ENCODE measurements at regions not wholly inside any gene's neighbourhood (a gene's known extent, or its start where the extent isn't known, plus 50 kb on each side); places are given as distances from the start of the nearest gene placed in this dataset.

DNA sequence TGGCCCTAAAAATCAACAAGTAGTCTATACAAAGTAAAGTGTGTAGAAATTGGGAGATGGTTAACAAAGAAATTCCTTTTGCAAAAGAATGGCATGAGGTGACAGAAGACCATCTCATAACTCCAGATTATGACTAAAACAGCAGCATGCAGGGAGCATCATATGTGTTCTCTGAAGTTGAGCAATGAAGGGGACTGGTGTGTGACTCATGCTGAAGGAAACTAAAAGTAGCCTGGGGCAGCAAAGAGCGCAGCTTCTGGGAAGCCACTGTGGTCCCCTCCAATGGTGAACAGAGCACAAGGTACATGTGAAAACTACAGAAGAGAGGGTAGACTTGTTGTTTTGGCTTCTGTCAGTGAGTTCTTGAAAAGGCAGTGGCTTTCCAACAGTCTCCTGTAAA, 133.4 kb downstream of the MACC1 start:
- Histone ChIP-seq H3K4me2 (ENCODE audit: extremely low read depth, insufficient read depth, low read length) (no peak overlapping the region), H3K36me3 (ENCODE audit: control insufficient read depth, insufficient read depth, low read length) (no peaks in the 10 kb centered on the region), H3K9ac (ENCODE audit: insufficient read depth, low read length) (no peak overlapping the region), H3K9me3 (ENCODE audit: control insufficient read depth, insufficient read depth, low read depth, low read length) (no peaks in the 10 kb centered on the region), H3K4me3 (replicated peaks in 1 of 4; ENCODE audit: control extremely low read depth in 1 of 4, insufficient read depth in 1 of 4, low read depth in 3 of 4, low read length in 4 of 4) (no peak overlapping the region), H4K20me1 (ENCODE audit: control insufficient read depth, extremely low read depth, insufficient read depth, low read length) (no peaks in the 10 kb centered on the region), H3K27ac (ENCODE audit: insufficient read depth, low read length) (no peak overlapping the region), H2AFZ (ENCODE audit: low read length) (no peak overlapping the region), H3K27me3 (ENCODE audit: control insufficient read depth, insufficient read depth, low read length) (no peaks in the 10 kb centered on the region), H3K79me2 (ENCODE audit: control insufficient read depth, insufficient read depth, low read length) (no peaks in the 10 kb centered on the region), H3K4me1 (ENCODE audit: control insufficient read depth, extremely low read depth, insufficient read depth, low read length) (no peaks in the 10 kb centered on the region)
- no peak for TF ChIP-seq EZH2 (IDR thresholded peaks at IDR 0.05; ENCODE audit: low read length, missing control alignments)
- TF ChIP-seq, protein P1, sequence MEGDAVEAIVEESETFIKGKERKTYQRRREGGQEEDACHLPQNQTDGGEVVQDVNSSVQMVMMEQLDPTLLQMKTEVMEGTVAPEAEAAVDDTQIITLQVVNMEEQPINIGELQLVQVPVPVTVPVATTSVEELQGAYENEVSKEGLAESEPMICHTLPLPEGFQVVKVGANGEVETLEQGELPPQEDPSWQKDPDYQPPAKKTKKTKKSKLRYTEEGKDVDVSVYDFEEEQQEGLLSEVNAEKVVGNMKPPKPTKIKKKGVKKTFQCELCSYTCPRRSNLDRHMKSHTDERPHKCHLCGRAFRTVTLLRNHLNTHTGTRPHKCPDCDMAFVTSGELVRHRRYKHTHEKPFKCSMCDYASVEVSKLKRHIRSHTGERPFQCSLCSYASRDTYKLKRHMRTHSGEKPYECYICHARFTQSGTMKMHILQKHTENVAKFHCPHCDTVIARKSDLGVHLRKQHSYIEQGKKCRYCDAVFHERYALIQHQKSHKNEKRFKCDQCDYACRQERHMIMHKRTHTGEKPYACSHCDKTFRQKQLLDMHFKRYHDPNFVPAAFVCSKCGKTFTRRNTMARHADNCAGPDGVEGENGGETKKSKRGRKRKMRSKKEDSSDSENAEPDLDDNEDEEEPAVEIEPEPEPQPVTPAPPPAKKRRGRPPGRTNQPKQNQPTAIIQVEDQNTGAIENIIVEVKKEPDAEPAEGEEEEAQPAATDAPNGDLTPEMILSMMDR (conservative IDR thresholded peaks at IDR 0.05 in 1 of 2, IDR thresholded peaks at IDR 0.05 in 1 of 2; ENCODE audit: low read depth in 1 of 2, low read length in 2 of 2), result no peak
- DNase-seq (ENCODE audit: low read depth in 2 of 2), result peak; percentile 40 to 50

DNA sequence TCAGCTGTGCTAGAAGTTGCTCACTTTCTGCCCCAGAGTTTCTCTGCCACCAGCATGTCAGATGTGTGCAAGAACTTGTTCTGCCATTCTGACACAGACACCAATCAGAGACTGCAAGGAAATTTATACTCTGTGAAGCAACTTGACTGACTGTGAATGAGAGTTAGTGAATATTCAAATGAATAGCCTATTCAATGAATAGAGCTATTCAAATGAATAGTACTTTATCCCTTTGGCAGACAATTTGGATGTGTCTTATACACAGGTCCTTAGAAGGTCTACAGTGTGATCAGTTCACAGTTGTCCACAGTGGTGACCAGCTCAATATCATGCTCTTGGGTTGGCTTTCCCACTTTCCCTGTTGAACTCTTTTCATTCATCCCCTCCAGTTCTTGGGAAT, 138.1 kb downstream of the MACC1 start:
- Histone ChIP-seq H3K27me3 (ENCODE audit: control insufficient read depth, insufficient read depth, low read length) (no peaks in the 10 kb centered on the region), H4K20me1 (ENCODE audit: control insufficient read depth, extremely low read depth, insufficient read depth, low read length) (no peaks in the 10 kb centered on the region), H3K4me1 (ENCODE audit: control insufficient read depth, extremely low read depth, insufficient read depth, low read length) (no peaks in the 10 kb centered on the region), H3K9ac (ENCODE audit: insufficient read depth, low read length) (no peak overlapping the region), H3K4me3 (replicated peaks in 1 of 4; ENCODE audit: control extremely low read depth in 1 of 4, insufficient read depth in 1 of 4, low read depth in 3 of 4, low read length in 4 of 4) (no peak overlapping the region), H2AFZ (ENCODE audit: low read length) (no peak overlapping the region), H3K36me3 (ENCODE audit: control insufficient read depth, insufficient read depth, low read length) (no peaks in the 10 kb centered on the region), H3K79me2 (ENCODE audit: control insufficient read depth, insufficient read depth, low read length) (no peaks in the 10 kb centered on the region), H3K27ac (ENCODE audit: insufficient read depth, low read length) (no peak overlapping the region), H3K4me2 (ENCODE audit: extremely low read depth, insufficient read depth, low read length) (no peak overlapping the region), H3K9me3 (ENCODE audit: control insufficient read depth, insufficient read depth, low read depth, low read length) (no peaks in the 10 kb centered on the region)
- no peak for DNase-seq (ENCODE audit: low read depth in 2 of 2)
- TF ChIP-seq, protein P1 (conservative IDR thresholded peaks at IDR 0.05 in 1 of 2, IDR thresholded peaks at IDR 0.05 in 1 of 2; ENCODE audit: low read depth in 1 of 2, low read length in 2 of 2), result no peak
- TF ChIP-seq EZH2 (IDR thresholded peaks at IDR 0.05; ENCODE audit: low read length, missing control alignments), result no peak

DNA sequence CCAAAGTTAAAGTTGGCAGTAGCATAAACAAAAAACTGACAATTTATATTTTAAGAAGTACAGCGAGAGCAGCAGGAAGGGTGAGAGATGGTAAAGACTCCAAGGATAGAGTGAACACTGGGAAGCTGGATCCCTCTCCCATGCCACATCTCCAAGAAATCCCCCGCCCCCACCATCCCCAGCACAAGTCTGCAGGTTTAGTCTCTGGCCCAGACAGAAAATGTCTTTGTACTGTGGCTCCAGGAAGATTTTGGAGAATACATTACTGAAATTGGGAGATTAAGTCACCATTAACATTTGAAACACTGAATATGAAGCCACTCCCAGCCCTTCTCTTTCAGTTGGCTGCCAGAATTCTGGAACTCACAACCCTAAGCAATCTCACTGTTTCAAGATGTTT, 140.3 kb downstream of the MACC1 start:
- Histone ChIP-seq H2AFZ (ENCODE audit: low read length) (no peak overlapping the region), H3K36me3 (ENCODE audit: control insufficient read depth, insufficient read depth, low read length) (no peaks in the 10 kb centered on the region), H3K9ac (ENCODE audit: insufficient read depth, low read length) (no peak overlapping the region), H4K20me1 (ENCODE audit: control insufficient read depth, extremely low read depth, insufficient read depth, low read length) (no peaks in the 10 kb centered on the region), H3K9me3 (ENCODE audit: control insufficient read depth, insufficient read depth, low read depth, low read length) (no peaks in the 10 kb centered on the region), H3K4me2 (ENCODE audit: extremely low read depth, insufficient read depth, low read length) (no peak overlapping the region), H3K79me2 (ENCODE audit: control insufficient read depth, insufficient read depth, low read length) (no peaks in the 10 kb centered on the region), H3K27ac (ENCODE audit: insufficient read depth, low read length) (no peak overlapping the region), H3K4me3 (replicated peaks in 1 of 4; ENCODE audit: control extremely low read depth in 1 of 4, insufficient read depth in 1 of 4, low read depth in 3 of 4, low read length in 4 of 4) (no peak overlapping the region), H3K4me1 (ENCODE audit: control insufficient read depth, extremely low read depth, insufficient read depth, low read length) (no peaks in the 10 kb centered on the region), H3K27me3 (ENCODE audit: control insufficient read depth, insufficient read depth, low read length) (no peaks in the 10 kb centered on the region)
- TF ChIP-seq EZH2 (IDR thresholded peaks at IDR 0.05; ENCODE audit: low read length, missing control alignments), result no peak
- TF ChIP-seq, protein P1 (conservative IDR thresholded peaks at IDR 0.05 in 1 of 2, IDR thresholded peaks at IDR 0.05 in 1 of 2; ENCODE audit: low read depth in 1 of 2, low read length in 2 of 2), result no peak
- peak in 1 of 2 donors; percentile 27 for DNase-seq (ENCODE audit: low read depth in 2 of 2)
